GM12878 (cell line): ENCODE measurements at regions not wholly inside any gene's neighbourhood (a gene's known extent, or its start where the extent isn't known, plus 50 kb on each side); places are given as distances from the start of the nearest gene placed in this dataset.

Source experiments
- ATAC-seq: fragments of 200-7000 bp; cut with Tn5 transposase; 3 replicates; pipeline ENCODE4 v1.9.1; 2020; ENCODE audit warnings: mild to moderate bottlenecking, moderate library complexity
- BruUV-seq: library from RNA; stranded (reverse); fragments of 400-500 nt; replicated peaks from 2 replicates; lab custom pipeline; 2021; lab: Mats Ljungman, UMichigan
- CTCF ChIA-PET: fragments of 300-600 bp; sonication (Branson Sonifier 250); formaldehyde crosslinking; extraction: SDS; loops from one replicate; lab custom pipeline; 2021; ENCODE audit warnings: inconsistent platforms; lab: Yijun Ruan, JAX
- POLR2A ChIA-PET: fragments of 350-600 bp; formaldehyde crosslinking; extraction: SDS; loops from one replicate; lab custom pipeline; 2021; ENCODE audit warnings: inconsistent platforms; lab: Charles Lee
- RAD21 ChIA-PET: fragments of 300-600 bp; sonication (Branson Sonifier 250); formaldehyde crosslinking; loops from one replicate; lab custom pipeline; 2023; ENCODE audit warnings: antibody characterized with exemption; ENCODE audit not compliant: unreplicated experiment; lab: Charles Lee
- SMC1A ChIA-PET: fragments of 300-600 bp; sonication (Branson Sonifier 250); formaldehyde crosslinking; loops from one replicate; lab custom pipeline; 2023; ENCODE audit not compliant: unreplicated experiment, uncharacterized antibody; lab: Charles Lee
- DNase-seq: peaks from one replicate; pipeline ENCODE4 v3.0.0-alpha.2; 2011; ENCODE audit warnings: low read depth, low spot score
- FAIRE-seq: peaks from 3 replicates; lab custom pipeline; 2011; peaks lifted over from hg19 to GRCh38; lab: Jason Lieb, UNC
- H2AFZ ChIP-seq: 2 replicates; pipeline ENCODE4 v1.6.0; 2011; ENCODE audit warnings: low read depth, low read length, control low read depth; ENCODE audit not compliant: control insufficient read depth
- H3K27ac ChIP-seq: 2 replicates; pipeline ENCODE4 v1.5.1; 2011; ENCODE audit warnings: control low read depth; ENCODE audit not compliant: control insufficient read depth, insufficient read depth
- H3K27me3 ChIP-seq, 2 experiments: replicated peaks in 1 of 2; 2 replicates each; pipeline versions ENCODE4 v1.6.0 to v1.6.1; 2011; ENCODE audit warnings: low read length in 1 of 2; ENCODE audit not compliant: control insufficient read depth in 2 of 2, insufficient read depth in 2 of 2
- H3K36me3 ChIP-seq, 2 experiments: 2 replicates each; pipeline ENCODE4 v1.5.1; 2011; ENCODE audit warnings: low read length in 1 of 2; ENCODE audit not compliant: control insufficient read depth in 2 of 2, insufficient read depth in 2 of 2
- H3K4me1 ChIP-seq: 2 replicates; pipeline ENCODE4 v1.6.1; 2011; ENCODE audit warnings: mild to moderate bottlenecking, low read length, moderate library complexity, mixed read lengths; ENCODE audit not compliant: control insufficient read depth, insufficient read depth
- H3K4me2 ChIP-seq: 2 replicates; pipeline ENCODE4 v1.6.0; 2011; ENCODE audit warnings: control low read depth; ENCODE audit not compliant: control insufficient read depth, insufficient read depth
- H3K4me3 ChIP-seq: fragments of 200-600 bp; sonication (generic); 2 replicates; pipeline ENCODE4 v1.5.1; 2016
- H3K79me2 ChIP-seq: 2 replicates; pipeline ENCODE4 v1.6.0; 2011; ENCODE audit warnings: low read length; ENCODE audit not compliant: control insufficient read depth, insufficient read depth
- H3K9ac ChIP-seq: 2 replicates; pipeline ENCODE4 v1.8.0; 2011; ENCODE audit warnings: low read length, control low read depth, mixed read lengths; ENCODE audit not compliant: control insufficient read depth, insufficient read depth
- H3K9me3 ChIP-seq: replicated peaks from 3 replicates; pipeline ENCODE4 v1.5.1; 2011; ENCODE audit warnings: mild to moderate bottlenecking, low read length; ENCODE audit not compliant: control insufficient read depth, insufficient read depth
- H4K20me1 ChIP-seq: 2 replicates; pipeline ENCODE4 v1.6.0; 2011; ENCODE audit not compliant: control insufficient read depth, insufficient read depth
- CBFB ChIP-seq: IDR thresholded peaks from 2 replicates; pipeline ENCODE4 v1.6.1; 2016; ENCODE audit warnings: antibody characterized with exemption, low read depth
- CTCF ChIP-seq, 3 experiments: IDR thresholded peaks in 2 of 3; conservative IDR thresholded peaks in 1 of 3; 2 replicates each; pipeline ENCODE4 v1.5.1; 2011; ENCODE audit warnings: low read depth in 3 of 3, low read length in 3 of 3, mild to moderate bottlenecking in 3 of 3, control low read depth in 2 of 3, moderate library complexity in 2 of 3, inconsistent platforms in 1 of 3, mixed read lengths in 1 of 3; ENCODE audit not compliant: control insufficient read depth in 2 of 3, insufficient read depth in 1 of 3; ENCODE audit errors: extremely low read depth in 1 of 3
- EP300 ChIP-seq, 2 experiments: fragments of 150-350 bp in 1 of 2; IDR thresholded peaks; 2 replicates each; pipeline ENCODE4 v1.6.1; 2011 to 2012; ENCODE audit warnings: low read depth in 2 of 2, low read length in 2 of 2, borderline replicate concordance in 1 of 2, improper control_type of control experiment in 1 of 2, inconsistent platforms in 1 of 2; ENCODE audit not compliant: control insufficient read depth in 1 of 2
- FOXK2 ChIP-seq: fragments of 450-650 bp; IDR thresholded peaks from 2 replicates; pipeline ENCODE4 v1.6.1; 2017; ENCODE audit warnings: mild to moderate bottlenecking, moderate library complexity
- MEF2A ChIP-seq: IDR thresholded peaks from 2 replicates; pipeline ENCODE4 v1.6.1; 2011; ENCODE audit warnings: low read depth, mild to moderate bottlenecking, low read length, moderate library complexity; ENCODE audit not compliant: insufficient read depth
- PBX3 ChIP-seq: IDR thresholded peaks from 2 replicates; pipeline ENCODE4 v1.6.1; 2011; ENCODE audit warnings: mild to moderate bottlenecking, low read depth, low read length, moderate library complexity; ENCODE audit not compliant: insufficient replicate concordance
- RELB ChIP-seq: fragments of 450-650 bp; IDR thresholded peaks from 2 replicates; pipeline ENCODE4 v1.6.1; 2017; ENCODE audit warnings: low read depth, mild to moderate bottlenecking, moderate library complexity
- SIN3A ChIP-seq: IDR thresholded peaks from 2 replicates; pipeline ENCODE4 v1.6.1; 2012; ENCODE audit warnings: low read depth, low read length, improper control_type of control experiment
- SMAD5 ChIP-seq: IDR thresholded peaks from 2 replicates; pipeline ENCODE4 v1.6.1; 2016; ENCODE audit warnings: antibody characterized with exemption, low read depth
- WGBS: methylation state at CpG from one replicate; pipeline ENCODE4 v1.1.6; 2016; ENCODE audit warnings: low lambda C conversion rate; ENCODE audit not compliant: insufficient replicate concordance, insufficient coverage; ENCODE audit errors: missing lambda C conversion rate; 5-methylcytosine and 5-hydroxymethylcytosine counted together
- in situ Hi-C: fragments of 300-500 bp; cut with MboI; formaldehyde crosslinking; loops from 9 replicates; pipeline ENCODE4 v1.14.3; 2018; ENCODE audit warnings: mixed read lengths
- intact Hi-C: fragments of 100-400 bp; cut with micrococcal nuclease; formaldehyde crosslinking; loops from one replicate; pipeline ENCODE4 v1.14.2; 2022; ENCODE audit not compliant: unreplicated experiment

- TF ChIP-seq RELB (no peak), CBFB (no peak), SMAD5 (no peak), SIN3A (no peak)
- TF ChIP-seq, all 136 proteins: peak for 0
Observed at GRCh38 chr11:92854162-92854561, 115.3 kb upstream of the MTNR1B start (continued).

GRCh38 chr11:92854952-92855351 lies 114.5 kb upstream of the MTNR1B start:
- in situ Hi-C loops (no loop called here), intact Hi-C loops (no loop called here)
- no peak for DNase-seq
- ChIA-PET POLR2A (no interaction called here), SMC1A (interaction anchor here (0.6 kb wide), 1 partner anchor 378 kb away, joined by 4 read pairs; no protein-coding TSS in a partner anchor), RAD21 (no interaction called here), CTCF (no interaction called here)
- no peak overlapping the region for H3K27ac ChIP-seq
- no peak overlapping the region for H3K4me2 ChIP-seq
- H3K9me3 ChIP-seq = no peaks in the 10 kb centered on the region
- no peak for FAIRE-seq
- no peaks in the 10 kb centered on the region; a peak in 1 of 4 replicates for H3K36me3 ChIP-seq
- no peak overlapping the region for H3K9ac ChIP-seq
- no peaks in the 10 kb centered on the region for H3K27me3 ChIP-seq
- H3K4me1 ChIP-seq = no peaks in the 10 kb centered on the region
- no peaks in the 10 kb centered on the region for H3K79me2 ChIP-seq
- BruUV-seq = no TSS peak
- no peaks in the 10 kb centered on the region for H4K20me1 ChIP-seq
- H2AFZ ChIP-seq = no peak overlapping the region
- ATAC-seq = no peak
- 2% methylated on average over 3 of the region's 3 CpGs for WGBS
- H3K4me3 ChIP-seq = no peak overlapping the region
- TF ChIP-seq PBX3 (no peak), FOXK2 (no peak), EP300 (IDR thresholded peaks at IDR 0.05; ENCODE audit: borderline replicate concordance in 1 of 2, control insufficient read depth in 1 of 2, low read depth in 2 of 2, low read length in 2 of 2) (no peak), MEF2A (no peak), CTCF (IDR thresholded peaks at IDR 0.05 in 2 of 3, conservative IDR thresholded peaks at IDR 0.05 in 1 of 3; ENCODE audit: control insufficient read depth in 2 of 3, extremely low read depth in 1 of 3, insufficient read depth in 1 of 3, low read depth in 3 of 3, low read length in 3 of 3) (no peak; a peak in 1 of 6 replicates)
